Liver (tissue), 7 donors: ENCODE measurements at regions not wholly inside any gene's neighbourhood (a gene's known extent, or its start where the extent isn't known, plus 50 kb on each side); places are given as distances from the start of the nearest gene placed in this dataset.

ENCODE experiments used
- DNase-seq: peaks from one replicate; pipeline ENCODE4 v3.0.0-alpha.2; 2017; ENCODE audit warnings: low spot score
- H3K27ac ChIP-seq, 2 donors: one replicate each; pipeline ENCODE4 v1.7.0; 2013; ENCODE audit warnings: inconsistent platforms in 2 of 2, low read length in 2 of 2, control low read depth in 1 of 2, low read depth in 1 of 2, mild to moderate bottlenecking in 1 of 2
- H3K27me3 ChIP-seq, 4 donors: one replicate each; pipeline versions ENCODE4 v1.6.1 to v1.7.0; 2013; ENCODE audit warnings: low read length in 3 of 4, inconsistent platforms in 1 of 4, mild to moderate bottlenecking in 1 of 4, moderate library complexity in 1 of 4; ENCODE audit not compliant: control insufficient read depth in 4 of 4, insufficient read depth in 4 of 4
- H3K36me3 ChIP-seq, 4 donors: one replicate each; pipeline versions ENCODE4 v1.6.1 to v1.7.0; 2013; ENCODE audit warnings: low read length in 3 of 4, mild to moderate bottlenecking in 3 of 4, low read depth in 1 of 4, moderate library complexity in 1 of 4; ENCODE audit not compliant: control insufficient read depth in 4 of 4, insufficient read depth in 3 of 4
- H3K4me1 ChIP-seq, 4 donors: one replicate each; pipeline versions ENCODE4 v1.6.1 to v1.7.0; 2013; ENCODE audit warnings: low read length in 3 of 4, mild to moderate bottlenecking in 3 of 4, moderate library complexity in 1 of 4; ENCODE audit not compliant: control insufficient read depth in 4 of 4, insufficient read depth in 4 of 4
- H3K4me3 ChIP-seq, 3 donors: one replicate each; pipeline versions ENCODE4 v1.6.1 to v1.7.0; 2013; ENCODE audit warnings: low read length in 3 of 3, control low read depth in 1 of 3, low read depth in 1 of 3, mild to moderate bottlenecking in 1 of 3
- H3K9ac ChIP-seq, 2 donors: one replicate each; pipeline ENCODE4 v1.7.0; 2013; ENCODE audit warnings: low read length in 2 of 2, mild to moderate bottlenecking in 2 of 2, moderate library complexity in 2 of 2, control low read depth in 1 of 2, low read depth in 1 of 2
- H3K9me3 ChIP-seq, 4 donors: one replicate each; pipeline versions ENCODE4 v1.6.1 to v1.7.0; 2013; ENCODE audit warnings: low read length in 3 of 4; ENCODE audit not compliant: control insufficient read depth in 4 of 4
- EGR1 ChIP-seq, 2 donors: IDR thresholded peaks; 2 replicates each; pipeline ENCODE4 v1.6.1; 2016 to 2018; ENCODE audit warnings: antibody characterized with exemption in 2 of 2, low read depth in 2 of 2
- FOXA1 ChIP-seq: IDR thresholded peaks from 2 replicates; pipeline ENCODE4 v1.6.1; 2016; ENCODE audit warnings: antibody characterized with exemption
- FOXA2 ChIP-seq: IDR thresholded peaks from 2 replicates; pipeline ENCODE4 v1.6.1; 2016; ENCODE audit warnings: antibody characterized with exemption
- GABPA ChIP-seq, 2 donors: IDR thresholded peaks in 1 of 2; conservative IDR thresholded peaks in 1 of 2; 2 replicates each; pipeline ENCODE4 v1.6.1; 2016; ENCODE audit warnings: antibody characterized with exemption in 2 of 2, mild to moderate bottlenecking in 1 of 2, moderate library complexity in 1 of 2
- HNF4A ChIP-seq, 2 donors: conservative IDR thresholded peaks; 2 replicates each; pipeline ENCODE4 v1.6.1; 2016; ENCODE audit warnings: antibody characterized with exemption in 2 of 2, mild to moderate bottlenecking in 2 of 2
- JUND ChIP-seq, 2 donors: IDR thresholded peaks; 2 replicates each; pipeline ENCODE4 v1.6.1; 2016; ENCODE audit warnings: antibody characterized with exemption in 2 of 2
- NR2F2 ChIP-seq: IDR thresholded peaks from 2 replicates; pipeline ENCODE4 v1.6.1; 2016; ENCODE audit warnings: antibody characterized with exemption
- RAD21 ChIP-seq, 2 donors: IDR thresholded peaks; 2 replicates each; pipeline ENCODE4 v1.6.1; 2016; ENCODE audit warnings: antibody characterized with exemption in 2 of 2, mild to moderate bottlenecking in 2 of 2
- RXRA ChIP-seq, 2 donors: IDR thresholded peaks; 2 replicates each; pipeline ENCODE4 v1.6.1; 2017 to 2018; ENCODE audit warnings: antibody characterized with exemption in 2 of 2, mild to moderate bottlenecking in 1 of 2
- SP1 ChIP-seq: IDR thresholded peaks from 2 replicates; pipeline ENCODE4 v1.6.1; 2018; ENCODE audit warnings: antibody characterized with exemption, mild to moderate bottlenecking
- TAF1 ChIP-seq: conservative IDR thresholded peaks from 2 replicates; pipeline ENCODE4 v1.6.1; 2016; ENCODE audit warnings: antibody characterized with exemption, mild to moderate bottlenecking
- YY1 ChIP-seq: IDR thresholded peaks from 2 replicates; pipeline ENCODE4 v1.6.1; 2016; ENCODE audit warnings: antibody characterized with exemption, mild to moderate bottlenecking
- WGBS: extraction: QIAGEN DNeasy Blood & Tissue Kit; methylation state at CpG from one replicate; pipeline ENCODE4 v1.1.7; 2013; 5-methylcytosine and 5-hydroxymethylcytosine counted together
- TF ChIP-seq, protein P1 (sequence below): IDR thresholded peaks from 2 replicates; pipeline ENCODE4 v1.6.1; 2016; ENCODE audit warnings: antibody characterized with exemption
- TF ChIP-seq, protein P2 (sequence below): IDR thresholded peaks from 2 replicates; pipeline ENCODE4 v1.6.1; 2016; ENCODE audit warnings: antibody characterized with exemption
- TF ChIP-seq, protein P3 (sequence below): IDR thresholded peaks from 2 replicates; pipeline ENCODE4 v1.6.1; 2016; ENCODE audit warnings: antibody characterized with exemption, mild to moderate bottlenecking
- donor health status: healthy.
- donor health status: healthy.
- donor health status: healthy.
- donor health status: healthy.

DNA sequence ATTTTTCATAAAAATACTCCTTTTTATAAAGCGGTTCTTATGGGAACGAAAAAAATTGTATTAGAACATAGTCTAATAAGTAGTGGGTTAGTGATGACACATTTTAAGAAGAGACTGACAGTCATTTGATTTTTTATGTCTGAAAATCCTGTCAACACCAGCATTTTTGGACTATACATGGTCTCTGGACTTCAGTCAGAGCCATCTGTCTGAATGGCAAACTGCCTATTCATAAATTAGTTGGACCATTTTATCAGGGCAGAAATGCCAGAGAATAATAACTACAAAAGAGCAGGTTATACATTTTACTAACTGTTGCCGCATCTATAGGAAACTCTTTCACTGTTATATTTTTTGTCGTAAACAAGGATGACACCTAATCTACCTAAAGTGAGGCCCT is 437.6 kb downstream of the ZNF804A start:
- no peak overlapping the region for H3K9ac ChIP-seq
- H3K4me3 ChIP-seq: no peak overlapping the region
- WGBS: 76% methylated on average over 4 of the region's 4 CpGs
- peaks cover 0 to 4% (median 0%) of the 10 kb centered on the region in 4 donors for H3K9me3 ChIP-seq
- no peaks in the 10 kb centered on the region for H3K4me1 ChIP-seq
- no peak overlapping the region for H3K27ac ChIP-seq
- H3K27me3 ChIP-seq: no peaks in the 10 kb centered on the region
- no peaks in the 10 kb centered on the region for H3K36me3 ChIP-seq
- no peak for TF ChIP-seq RAD21 (IDR thresholded peaks at IDR 0.05)
- TF ChIP-seq, protein P1, sequence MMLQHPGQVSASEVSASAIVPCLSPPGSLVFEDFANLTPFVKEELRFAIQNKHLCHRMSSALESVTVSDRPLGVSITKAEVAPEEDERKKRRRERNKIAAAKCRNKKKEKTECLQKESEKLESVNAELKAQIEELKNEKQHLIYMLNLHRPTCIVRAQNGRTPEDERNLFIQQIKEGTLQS: no peak
- TF ChIP-seq EGR1 (IDR thresholded peaks at IDR 0.05; ENCODE audit: low read depth in 2 of 2): no peak
- TF ChIP-seq RXRA (IDR thresholded peaks at IDR 0.05): no peak
- no peak for TF ChIP-seq FOXA1
- TF ChIP-seq, protein P2, sequence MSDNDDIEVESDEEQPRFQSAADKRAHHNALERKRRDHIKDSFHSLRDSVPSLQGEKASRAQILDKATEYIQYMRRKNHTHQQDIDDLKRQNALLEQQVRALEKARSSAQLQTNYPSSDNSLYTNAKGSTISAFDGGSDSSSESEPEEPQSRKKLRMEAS: no peak
- DNase-seq: no peak

DNA sequence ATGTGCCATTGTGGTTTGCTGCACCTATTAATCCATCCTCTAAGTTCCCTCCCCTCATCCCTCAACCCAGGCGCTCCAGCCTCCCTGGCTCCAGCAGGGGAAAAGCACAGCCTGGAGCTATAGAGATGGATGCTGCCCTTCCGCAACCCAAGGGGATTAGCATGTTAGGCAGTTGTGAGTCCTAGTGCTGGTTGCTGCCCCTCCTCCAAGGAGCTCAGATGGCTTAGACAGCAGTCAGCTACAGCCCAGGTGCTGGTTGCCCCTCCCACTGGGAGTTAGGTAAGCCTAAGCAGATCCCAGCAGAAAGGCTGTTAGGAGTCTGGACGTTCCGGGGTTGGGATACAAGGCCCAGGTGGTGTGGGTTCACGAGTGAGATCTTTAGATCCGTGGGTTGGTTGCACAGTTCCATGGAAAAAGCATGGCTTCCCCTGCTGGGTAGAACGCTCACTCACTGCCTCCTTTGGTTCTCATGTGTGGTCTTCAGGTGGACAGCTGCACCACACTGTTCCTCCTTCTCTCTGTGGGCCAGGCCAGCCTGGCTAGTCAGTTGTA is 446.1 kb downstream of the ZNF804A start:
- WGBS: 79% methylated on average over 7 of the region's 7 CpGs
- DNase-seq: no peak

DNA sequence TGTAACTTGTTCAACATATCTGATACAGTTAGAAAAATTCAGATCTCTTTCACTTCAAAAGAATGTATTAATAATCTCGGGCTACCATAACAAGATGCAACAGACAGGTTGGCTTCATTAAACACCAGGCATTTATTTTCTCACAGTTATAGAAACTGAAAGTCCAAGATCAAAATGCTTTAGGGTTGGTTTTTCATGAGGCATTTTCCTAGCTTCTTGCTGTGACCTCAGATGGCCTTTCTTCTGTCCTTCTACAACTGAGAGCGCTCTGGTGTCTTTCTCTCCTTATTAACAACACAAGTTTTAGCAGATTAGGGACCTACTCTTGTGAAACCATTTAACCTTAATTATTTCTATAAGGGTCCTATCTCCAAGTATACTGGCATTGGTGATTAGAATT is 452.5 kb downstream of the ZNF804A start:
- Histone ChIP-seq H3K9ac (no peak overlapping the region), H3K9me3 (no peaks in the 10 kb centered on the region), H3K4me1 (no peaks in the 10 kb centered on the region), H3K27ac (no peak overlapping the region), H3K4me3 (no peak overlapping the region), H3K36me3 (no peaks in the 10 kb centered on the region), H3K27me3 (no peaks in the 10 kb centered on the region)
- 81% methylated on average over 2 of the region's 2 CpGs for WGBS
- no peak for DNase-seq
- no peak for TF ChIP-seq NR2F2
- TF ChIP-seq FOXA1: no peak
- TF ChIP-seq HNF4A (conservative IDR thresholded peaks at IDR 0.05): no peak
- TF ChIP-seq TAF1: no peak
- no peak for TF ChIP-seq FOXA2
- TF ChIP-seq, protein P1: no peak
- TF ChIP-seq YY1: no peak
- TF ChIP-seq EGR1 (IDR thresholded peaks at IDR 0.05; ENCODE audit: low read depth in 2 of 2): no peak
- no peak for TF ChIP-seq RXRA (IDR thresholded peaks at IDR 0.05)
- no peak for TF ChIP-seq GABPA (IDR thresholded peaks at IDR 0.05 in 1 of 2, conservative IDR thresholded peaks at IDR 0.05 in 1 of 2)
- no peak for TF ChIP-seq RAD21 (IDR thresholded peaks at IDR 0.05)
- TF ChIP-seq, protein P3, sequence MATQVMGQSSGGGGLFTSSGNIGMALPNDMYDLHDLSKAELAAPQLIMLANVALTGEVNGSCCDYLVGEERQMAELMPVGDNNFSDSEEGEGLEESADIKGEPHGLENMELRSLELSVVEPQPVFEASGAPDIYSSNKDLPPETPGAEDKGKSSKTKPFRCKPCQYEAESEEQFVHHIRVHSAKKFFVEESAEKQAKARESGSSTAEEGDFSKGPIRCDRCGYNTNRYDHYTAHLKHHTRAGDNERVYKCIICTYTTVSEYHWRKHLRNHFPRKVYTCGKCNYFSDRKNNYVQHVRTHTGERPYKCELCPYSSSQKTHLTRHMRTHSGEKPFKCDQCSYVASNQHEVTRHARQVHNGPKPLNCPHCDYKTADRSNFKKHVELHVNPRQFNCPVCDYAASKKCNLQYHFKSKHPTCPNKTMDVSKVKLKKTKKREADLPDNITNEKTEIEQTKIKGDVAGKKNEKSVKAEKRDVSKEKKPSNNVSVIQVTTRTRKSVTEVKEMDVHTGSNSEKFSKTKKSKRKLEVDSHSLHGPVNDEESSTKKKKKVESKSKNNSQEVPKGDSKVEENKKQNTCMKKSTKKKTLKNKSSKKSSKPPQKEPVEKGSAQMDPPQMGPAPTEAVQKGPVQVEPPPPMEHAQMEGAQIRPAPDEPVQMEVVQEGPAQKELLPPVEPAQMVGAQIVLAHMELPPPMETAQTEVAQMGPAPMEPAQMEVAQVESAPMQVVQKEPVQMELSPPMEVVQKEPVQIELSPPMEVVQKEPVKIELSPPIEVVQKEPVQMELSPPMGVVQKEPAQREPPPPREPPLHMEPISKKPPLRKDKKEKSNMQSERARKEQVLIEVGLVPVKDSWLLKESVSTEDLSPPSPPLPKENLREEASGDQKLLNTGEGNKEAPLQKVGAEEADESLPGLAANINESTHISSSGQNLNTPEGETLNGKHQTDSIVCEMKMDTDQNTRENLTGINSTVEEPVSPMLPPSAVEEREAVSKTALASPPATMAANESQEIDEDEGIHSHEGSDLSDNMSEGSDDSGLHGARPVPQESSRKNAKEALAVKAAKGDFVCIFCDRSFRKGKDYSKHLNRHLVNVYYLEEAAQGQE: no peak
- TF ChIP-seq, protein P2: no peak
- no peak for TF ChIP-seq JUND (IDR thresholded peaks at IDR 0.05)

More for the DNA sequence above, 446.1 kb downstream of the ZNF804A start:
- H3K27ac ChIP-seq: no peak overlapping the region
- H3K4me1 ChIP-seq: no peaks in the 10 kb centered on the region
- H3K36me3 ChIP-seq: no peaks in the 10 kb centered on the region
- no peaks in the 10 kb centered on the region for H3K27me3 ChIP-seq
- H3K9me3 ChIP-seq: peaks cover 0 to 2% (median under 1%) of the 10 kb centered on the region in 4 donors
- H3K4me3 ChIP-seq: no peak overlapping the region
- H3K9ac ChIP-seq: no peak overlapping the region
- TF ChIP-seq GABPA (IDR thresholded peaks at IDR 0.05 in 1 of 2, conservative IDR thresholded peaks at IDR 0.05 in 1 of 2) (no peak), FOXA2 (no peak), NR2F2 (no peak), JUND (IDR thresholded peaks at IDR 0.05) (no peak), HNF4A (conservative IDR thresholded peaks at IDR 0.05) (no peak), RXRA (IDR thresholded peaks at IDR 0.05) (no peak), SP1 (no peak), RAD21 (IDR thresholded peaks at IDR 0.05) (no peak), FOXA1 (no peak), EGR1 (IDR thresholded peaks at IDR 0.05; ENCODE audit: low read depth in 2 of 2) (no peak)
- TF ChIP-seq, protein P1: no peak
- TF ChIP-seq, protein P3: no peak
